Activated naive CD4-positive, alpha-beta T cell treated with anti-CD3 and anti-CD28 coated beads, Interleukin-2, amount 10 ng/mL, durations not matched to agents 7 days and 5 days (primary cell): ENCODE measurements at regions not wholly inside any gene's neighbourhood (a gene's known extent, or its start where the extent isn't known, plus 50 kb on each side); places are given as distances from the start of the nearest gene placed in this dataset.

ENCODE experiments used
- CTCF ChIA-PET: fragments of 350-600 bp; sonication (Branson Sonifier 250); formaldehyde crosslinking; loops from one replicate; lab custom pipeline; 2021; ENCODE audit warnings: antibody characterized with exemption; lab: Charles Lee
- DNase-seq: peaks from one replicate; pipeline ENCODE4 v3.0.0-alpha.2; 2020
- H3K27ac Mint-ChIP-seq: one replicate; pipeline ENCODE4 v1.8.0; 2021; ENCODE audit warnings: mild to moderate bottlenecking, moderate library complexity, mixed read lengths
- H3K27me3 Mint-ChIP-seq: one replicate; pipeline ENCODE4 v1.8.0; 2021; ENCODE audit warnings: mild to moderate bottlenecking, mixed read lengths
- H3K36me3 Mint-ChIP-seq: one replicate; pipeline ENCODE4 v1.8.0; 2021; ENCODE audit warnings: mixed read lengths
- H3K4me1 Mint-ChIP-seq: one replicate; pipeline ENCODE4 v1.8.0; 2021; ENCODE audit warnings: mixed read lengths
- H3K4me3 Mint-ChIP-seq: one replicate; pipeline ENCODE4 v1.8.0; 2021; ENCODE audit warnings: mild to moderate bottlenecking, moderate library complexity, mixed read lengths
- H3K9me3 Mint-ChIP-seq: one replicate; pipeline ENCODE4 v1.8.0; 2021; ENCODE audit warnings: mixed read lengths

GRCh38 chr18:25813110-25813509 lies 277.3 kb downstream of the SS18 start:
- DNase-seq = no peak
- CTCF ChIA-PET = no interaction called here
- peak overlapping the region; percentile 50 for H3K27ac Mint-ChIP-seq

GRCh38 chr18:25810736-25811135 lies 279.7 kb downstream of the SS18 start:
- CTCF ChIA-PET = no interaction called here
- Mint-ChIP-seq H3K9me3 (no peaks in the 10 kb centered on the region), H3K4me3 (no peak overlapping the region), H3K27ac (no peak overlapping the region), H3K4me1 (peaks cover 11% of the 10 kb centered on the region), H3K36me3 (no peaks in the 10 kb centered on the region), H3K27me3 (no peaks in the 10 kb centered on the region)
- DNase-seq = no peak

More at GRCh38 chr18:25813110-25813509, 277.3 kb downstream of the SS18 start:
- Mint-ChIP-seq H3K36me3 (no peaks in the 10 kb centered on the region), H3K4me1 (peaks cover 14% of the 10 kb centered on the region), H3K4me3 (no peak overlapping the region), H3K9me3 (no peaks in the 10 kb centered on the region), H3K27me3 (no peaks in the 10 kb centered on the region)

GRCh38 chr18:25805939-25806338 lies 284.5 kb downstream of the SS18 start:
- CTCF ChIA-PET = no interaction called here
- Mint-ChIP-seq H3K4me1 (no peaks in the 10 kb centered on the region), H3K4me3 (no peak overlapping the region), H3K27ac (no peak overlapping the region), H3K36me3 (no peaks in the 10 kb centered on the region), H3K27me3 (no peaks in the 10 kb centered on the region), H3K9me3 (no peaks in the 10 kb centered on the region)
- DNase-seq = no peak

- CTCF ChIA-PET = no interaction called here
- H3K36me3 Mint-ChIP-seq = no peaks in the 10 kb centered on the region
- no peak for DNase-seq
These were observed 285.1 kb downstream of the SS18 start for GRCh38 chr18:25805323-25805722.

GRCh38 chr18:25799231-25799630 lies 291.2 kb downstream of the SS18 start:
- Mint-ChIP-seq H3K9me3 (no peaks in the 10 kb centered on the region), H3K4me1 (no peaks in the 10 kb centered on the region), H3K4me3 (no peak overlapping the region), H3K27ac (no peak overlapping the region), H3K36me3 (no peaks in the 10 kb centered on the region), H3K27me3 (no peaks in the 10 kb centered on the region)
- no peak for DNase-seq
- CTCF ChIA-PET = no interaction called here

More at GRCh38 chr18:25805323-25805722, 285.1 kb downstream of the SS18 start:
- Mint-ChIP-seq H3K4me1 (no peaks in the 10 kb centered on the region), H3K9me3 (no peaks in the 10 kb centered on the region), H3K4me3 (no peak overlapping the region), H3K27ac (no peak overlapping the region), H3K27me3 (no peaks in the 10 kb centered on the region)

- no peaks in the 10 kb centered on the region for H3K27me3 Mint-ChIP-seq
- no peak overlapping the region for H3K27ac Mint-ChIP-seq
- CTCF ChIA-PET = no interaction called here
- H3K4me1 Mint-ChIP-seq = no peaks in the 10 kb centered on the region
- no peaks in the 10 kb centered on the region for H3K36me3 Mint-ChIP-seq
- no peak overlapping the region for H3K4me3 Mint-ChIP-seq
- no peak for DNase-seq
- no peaks in the 10 kb centered on the region for H3K9me3 Mint-ChIP-seq
These were observed 292.4 kb downstream of the SS18 start for GRCh38 chr18:25798046-25798445.

- no peak overlapping the region for H3K27ac Mint-ChIP-seq
- H3K4me1 Mint-ChIP-seq = no peaks in the 10 kb centered on the region
- H3K36me3 Mint-ChIP-seq = no peaks in the 10 kb centered on the region
- CTCF ChIA-PET = no interaction called here
- H3K27me3 Mint-ChIP-seq = no peaks in the 10 kb centered on the region
- DNase-seq = no peak
- H3K9me3 Mint-ChIP-seq = no peaks in the 10 kb centered on the region
- H3K4me3 Mint-ChIP-seq = no peak overlapping the region
These were observed 295.2 kb downstream of the SS18 start for GRCh38 chr18:25795213-25795612.

- no peak for DNase-seq
- H3K36me3 Mint-ChIP-seq = no peaks in the 10 kb centered on the region
- no peaks in the 10 kb centered on the region for H3K27me3 Mint-ChIP-seq
- no peak overlapping the region for H3K27ac Mint-ChIP-seq
- CTCF ChIA-PET = no interaction called here
- H3K9me3 Mint-ChIP-seq = no peaks in the 10 kb centered on the region
- no peaks in the 10 kb centered on the region for H3K4me1 Mint-ChIP-seq
- no peak overlapping the region for H3K4me3 Mint-ChIP-seq
These were observed 303.1 kb downstream of the SS18 start for GRCh38 chr18:25787276-25787675.

- Mint-ChIP-seq H3K4me3 (no peak overlapping the region), H3K27me3 (no peaks in the 10 kb centered on the region), H3K36me3 (no peaks in the 10 kb centered on the region)
These were observed 303.7 kb downstream of the SS18 start for GRCh38 chr18:25786758-25787157.

GRCh38 chr18:25780105-25780504 lies 310.3 kb downstream of the SS18 start:
- H3K36me3 Mint-ChIP-seq = no peaks in the 10 kb centered on the region
- no peaks in the 10 kb centered on the region for H3K4me1 Mint-ChIP-seq

More at GRCh38 chr18:25786758-25787157, 303.7 kb downstream of the SS18 start:
- Mint-ChIP-seq H3K4me1 (no peaks in the 10 kb centered on the region), H3K9me3 (no peaks in the 10 kb centered on the region), H3K27ac (no peak overlapping the region)
- CTCF ChIA-PET = no interaction called here
- DNase-seq = no peak

GRCh38 chr18:25771796-25772195 lies 318.6 kb downstream of the SS18 start:
- Mint-ChIP-seq H3K27ac (no peak overlapping the region), H3K36me3 (no peaks in the 10 kb centered on the region), H3K4me3 (no peak overlapping the region), H3K27me3 (no peaks in the 10 kb centered on the region), H3K4me1 (no peaks in the 10 kb centered on the region), H3K9me3 (no peaks in the 10 kb centered on the region)
- CTCF ChIA-PET = no interaction called here
- DNase-seq = no peak

More at GRCh38 chr18:25780105-25780504, 310.3 kb downstream of the SS18 start:
- CTCF ChIA-PET = no interaction called here
- Mint-ChIP-seq H3K27ac (no peak overlapping the region), H3K4me3 (no peak overlapping the region), H3K9me3 (no peaks in the 10 kb centered on the region), H3K27me3 (no peaks in the 10 kb centered on the region)
- no peak for DNase-seq

- CTCF ChIA-PET = no interaction called here
- no peak for DNase-seq
These were observed 325.6 kb downstream of the SS18 start for GRCh38 chr18:25764777-25765176.

GRCh38 chr18:25759111-25759510 lies 331.3 kb downstream of the SS18 start:
- H3K36me3 Mint-ChIP-seq = no peaks in the 10 kb centered on the region
- H3K9me3 Mint-ChIP-seq = no peaks in the 10 kb centered on the region
- H3K27ac Mint-ChIP-seq = no peak overlapping the region
- H3K4me3 Mint-ChIP-seq = no peak overlapping the region
- no peaks in the 10 kb centered on the region for H3K4me1 Mint-ChIP-seq
- no peaks in the 10 kb centered on the region for H3K27me3 Mint-ChIP-seq
- CTCF ChIA-PET = no interaction called here
- no peak for DNase-seq

More at GRCh38 chr18:25764777-25765176, 325.6 kb downstream of the SS18 start:
- H3K4me3 Mint-ChIP-seq = no peak overlapping the region
- no peaks in the 10 kb centered on the region for H3K36me3 Mint-ChIP-seq
- H3K4me1 Mint-ChIP-seq = no peaks in the 10 kb centered on the region
- H3K27me3 Mint-ChIP-seq = no peaks in the 10 kb centered on the region
- H3K9me3 Mint-ChIP-seq = no peaks in the 10 kb centered on the region
- H3K27ac Mint-ChIP-seq = no peak overlapping the region

- CTCF ChIA-PET = no interaction called here
- Mint-ChIP-seq H3K27ac (no peak overlapping the region), H3K9me3 (no peaks in the 10 kb centered on the region), H3K4me1 (no peaks in the 10 kb centered on the region), H3K36me3 (no peaks in the 10 kb centered on the region), H3K4me3 (no peak overlapping the region), H3K27me3 (no peaks in the 10 kb centered on the region)
- DNase-seq = no peak
These were observed 346.7 kb downstream of the SS18 start for GRCh38 chr18:25743646-25744151.

- CTCF ChIA-PET = no interaction called here
- no peak overlapping the region for H3K27ac Mint-ChIP-seq
These were observed 351.0 kb downstream of the SS18 start for GRCh38 chr18:25739376-25739775.

More at GRCh38 chr18:25739376-25739775, 351.0 kb downstream of the SS18 start:
- Mint-ChIP-seq H3K9me3 (no peaks in the 10 kb centered on the region), H3K36me3 (no peaks in the 10 kb centered on the region), H3K4me1 (no peaks in the 10 kb centered on the region), H3K4me3 (no peak overlapping the region), H3K27me3 (no peaks in the 10 kb centered on the region)
- DNase-seq = no peak
